MM.1S (cell line): ENCODE measurements at regions not wholly inside any gene's neighbourhood (a gene's known extent, or its start where the extent isn't known, plus 50 kb on each side); places are given as distances from the start of the nearest gene placed in this dataset.

Source experiments
- EZH2 ChIP-seq: fragments of 300-600 bp; sonication (generic); optimal IDR thresholded peaks from 2 replicates; pipeline ENCODE3; 2017; ENCODE audit warnings: low read depth, mild to moderate bottlenecking, antibody characterized with exemption, low read length, mixed read lengths
- TF ChIP-seq, protein P1 (sequence below): fragments of 300-600 bp; sonication (generic); IDR thresholded peaks from 2 replicates; pipeline ENCODE4 v1.5.1; 2016; ENCODE audit warnings: antibody characterized with exemption, low read length, mixed read lengths

GRCh38 chr12:30072824-30073223, 289.1 kb upstream of the TMTC1 start:
- TF ChIP-seq EZH2: no peak
- TF ChIP-seq, protein P1, sequence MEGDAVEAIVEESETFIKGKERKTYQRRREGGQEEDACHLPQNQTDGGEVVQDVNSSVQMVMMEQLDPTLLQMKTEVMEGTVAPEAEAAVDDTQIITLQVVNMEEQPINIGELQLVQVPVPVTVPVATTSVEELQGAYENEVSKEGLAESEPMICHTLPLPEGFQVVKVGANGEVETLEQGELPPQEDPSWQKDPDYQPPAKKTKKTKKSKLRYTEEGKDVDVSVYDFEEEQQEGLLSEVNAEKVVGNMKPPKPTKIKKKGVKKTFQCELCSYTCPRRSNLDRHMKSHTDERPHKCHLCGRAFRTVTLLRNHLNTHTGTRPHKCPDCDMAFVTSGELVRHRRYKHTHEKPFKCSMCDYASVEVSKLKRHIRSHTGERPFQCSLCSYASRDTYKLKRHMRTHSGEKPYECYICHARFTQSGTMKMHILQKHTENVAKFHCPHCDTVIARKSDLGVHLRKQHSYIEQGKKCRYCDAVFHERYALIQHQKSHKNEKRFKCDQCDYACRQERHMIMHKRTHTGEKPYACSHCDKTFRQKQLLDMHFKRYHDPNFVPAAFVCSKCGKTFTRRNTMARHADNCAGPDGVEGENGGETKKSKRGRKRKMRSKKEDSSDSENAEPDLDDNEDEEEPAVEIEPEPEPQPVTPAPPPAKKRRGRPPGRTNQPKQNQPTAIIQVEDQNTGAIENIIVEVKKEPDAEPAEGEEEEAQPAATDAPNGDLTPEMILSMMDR: no peak
